Fibroblast of lung (primary cell): ENCODE measurements at regions not wholly inside any gene's neighbourhood (a gene's known extent, or its start where the extent isn't known, plus 50 kb on each side); places are given as distances from the start of the nearest gene placed in this dataset.

Experiments used
- DNase-seq, 2 donors: peaks; one replicate each; pipeline versions ENCODE4 v3.0.0 to v3.0.0-alpha.2; 2010; ENCODE audit warnings: low read depth in 2 of 2
- H2AFZ ChIP-seq: 2 replicates; pipeline ENCODE4 v1.5.1; 2012; ENCODE audit warnings: low read length, control low read depth, inconsistent platforms
- H3K27ac ChIP-seq: 2 replicates; pipeline ENCODE4 v1.5.1; 2011; ENCODE audit warnings: low read length, control low read depth; ENCODE audit not compliant: insufficient read depth
- H3K27me3 ChIP-seq: 2 replicates; pipeline ENCODE4 v1.5.1; 2011; ENCODE audit warnings: mild to moderate bottlenecking, low read length; ENCODE audit not compliant: control insufficient read depth, insufficient read depth
- H3K36me3 ChIP-seq: 2 replicates; pipeline ENCODE4 v1.5.1; 2011; ENCODE audit warnings: low read length; ENCODE audit not compliant: control insufficient read depth, insufficient read depth
- H3K4me1 ChIP-seq: 2 replicates; pipeline ENCODE4 v1.5.1; 2011; ENCODE audit warnings: low read length; ENCODE audit not compliant: control insufficient read depth, insufficient read depth; ENCODE audit errors: extremely low read depth
- H3K4me2 ChIP-seq: 2 replicates; pipeline ENCODE4 v1.5.1; 2011; ENCODE audit warnings: low read length, control low read depth; ENCODE audit not compliant: insufficient read depth; ENCODE audit errors: extremely low read depth
- H3K4me3 ChIP-seq, 4 experiments: fragments of 200-600 bp in 1 of 4; sonication (generic) in 1 of 4; replicated peaks in 1 of 4; 2 replicates each; pipeline ENCODE4 v1.5.1; 2011 to 2016; ENCODE audit warnings: low read length in 4 of 4, low read depth in 3 of 4, mild to moderate bottlenecking in 3 of 4, control low read depth in 2 of 4, inconsistent platforms in 1 of 4, mixed read lengths in 1 of 4; ENCODE audit not compliant: insufficient read depth in 1 of 4; ENCODE audit errors: control extremely low read depth in 1 of 4
- H3K79me2 ChIP-seq: 2 replicates; pipeline ENCODE4 v1.5.1; 2012; ENCODE audit warnings: mild to moderate bottlenecking, low read length, inconsistent platforms; ENCODE audit not compliant: control insufficient read depth, insufficient read depth
- H3K9ac ChIP-seq: 2 replicates; pipeline ENCODE4 v1.5.1; 2011; ENCODE audit warnings: mild to moderate bottlenecking, low read length, control low read depth; ENCODE audit not compliant: insufficient read depth
- H3K9me3 ChIP-seq: 2 replicates; pipeline ENCODE4 v1.5.1; 2012; ENCODE audit warnings: low read depth, low read length; ENCODE audit not compliant: control insufficient read depth, insufficient read depth
- H4K20me1 ChIP-seq: 2 replicates; pipeline ENCODE4 v1.5.1; 2011; ENCODE audit warnings: low read length; ENCODE audit not compliant: control insufficient read depth, insufficient read depth; ENCODE audit errors: extremely low read depth
- CTCF ChIP-seq, 2 donors: IDR thresholded peaks in 1 of 2; conservative IDR thresholded peaks in 1 of 2; 1 replicate in 1 of 2; 2 replicates in 1 of 2; pipeline ENCODE4 v1.5.1; 2011 to 2012; ENCODE audit warnings: low read length in 2 of 2, control low read depth in 1 of 2, inconsistent platforms in 1 of 2, low read depth in 1 of 2, mild to moderate bottlenecking in 1 of 2
- EZH2 ChIP-seq: IDR thresholded peaks from 2 replicates; pipeline ENCODE4 v1.5.1; 2012; ENCODE audit warnings: low read length, control low read depth, mild to moderate bottlenecking; ENCODE audit errors: missing control alignments

- no peak for TF ChIP-seq CTCF (conservative IDR thresholded peaks at IDR 0.05 in 1 of 2, IDR thresholded peaks at IDR 0.05 in 1 of 2; ENCODE audit: low read depth in 1 of 2, low read length in 2 of 2)
- Histone ChIP-seq H3K4me1 (no peaks in the 10 kb centered on the region), H3K4me3 (no peak overlapping the region), H4K20me1 (no peaks in the 10 kb centered on the region), H3K27ac (no peak overlapping the region), H3K9ac (no peak overlapping the region), H3K36me3 (no peaks in the 10 kb centered on the region), H3K9me3 (no peaks in the 10 kb centered on the region), H3K4me2 (no peak overlapping the region), H2AFZ (no peak overlapping the region), H3K79me2 (no peaks in the 10 kb centered on the region), H3K27me3 (no peaks in the 10 kb centered on the region)
- DNase-seq, result peak; percentile 40 to 42
Measured at GRCh38 chr11:98568013-98568412, 452.7 kb upstream of the CNTN5 start.

GRCh38 chr11:98572941-98573340 lies 447.8 kb upstream of the CNTN5 start:
- no peak overlapping the region for H3K27ac ChIP-seq
- H3K4me1 ChIP-seq, result no peaks in the 10 kb centered on the region
- no peak overlapping the region for H3K9ac ChIP-seq
- no peaks in the 10 kb centered on the region for H3K79me2 ChIP-seq
- no peaks in the 10 kb centered on the region for H3K9me3 ChIP-seq
- DNase-seq, result no peak
- TF ChIP-seq CTCF (conservative IDR thresholded peaks at IDR 0.05 in 1 of 2, IDR thresholded peaks at IDR 0.05 in 1 of 2; ENCODE audit: low read depth in 1 of 2, low read length in 2 of 2) (no peak), EZH2 (no peak)
- H3K36me3 ChIP-seq, result no peaks in the 10 kb centered on the region
- H2AFZ ChIP-seq, result no peak overlapping the region
- H3K4me3 ChIP-seq, result no peak overlapping the region
- no peaks in the 10 kb centered on the region for H3K27me3 ChIP-seq
- H4K20me1 ChIP-seq, result no peaks in the 10 kb centered on the region
- no peak overlapping the region for H3K4me2 ChIP-seq

GRCh38 chr11:98587884-98588283 lies 432.9 kb upstream of the CNTN5 start:
- no peaks in the 10 kb centered on the region for H3K27me3 ChIP-seq
- no peaks in the 10 kb centered on the region for H3K9me3 ChIP-seq
- no peak overlapping the region for H2AFZ ChIP-seq
- TF ChIP-seq EZH2, result no peak
- no peak for TF ChIP-seq CTCF (conservative IDR thresholded peaks at IDR 0.05 in 1 of 2, IDR thresholded peaks at IDR 0.05 in 1 of 2; ENCODE audit: low read depth in 1 of 2, low read length in 2 of 2)
- H3K36me3 ChIP-seq, result no peaks in the 10 kb centered on the region
- no peak overlapping the region for H3K27ac ChIP-seq
- H3K9ac ChIP-seq, result no peak overlapping the region
- no peak overlapping the region for H3K4me2 ChIP-seq
- DNase-seq, result no peak
- H3K4me1 ChIP-seq, result no peaks in the 10 kb centered on the region
- no peaks in the 10 kb centered on the region for H3K79me2 ChIP-seq
- no peak overlapping the region for H3K4me3 ChIP-seq
- no peaks in the 10 kb centered on the region for H4K20me1 ChIP-seq
